ENCODE measurements at regions not wholly inside any gene's neighbourhood (a gene's known extent, or its start where the extent isn't known, plus 50 kb on each side); places are given as distances from the start of the nearest gene placed in this dataset.

DNA sequence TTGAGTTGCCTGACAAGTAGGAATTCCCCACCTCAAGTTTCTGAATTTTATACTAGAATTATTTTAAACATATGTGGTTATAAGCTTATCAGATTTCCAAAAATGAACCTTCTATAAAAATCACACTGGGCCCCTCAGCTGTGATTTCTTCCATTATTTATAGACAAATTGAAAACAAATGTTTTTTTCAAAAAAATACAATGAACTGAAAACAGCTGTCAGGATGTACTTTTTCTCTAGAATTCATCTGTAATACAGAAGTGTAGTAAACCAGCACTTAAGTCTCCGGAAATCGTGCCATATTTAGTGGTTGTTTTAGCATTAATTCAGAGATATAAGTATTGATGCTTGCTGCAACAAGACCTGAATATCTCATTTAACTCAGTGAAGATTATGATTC is 74.0 kb downstream of the SPRY1 start:
- TF ChIP-seq EZH2 (IDR thresholded peaks at IDR 0.05; ENCODE audit: insufficient read depth, poor library complexity, severe bottlenecking) (no peak), EZH2phosphoT487 (IDR thresholded peaks at IDR 0.05; ENCODE audit: insufficient read depth, low read depth) (no peak)
